ENCODE measurements at regions not wholly inside any gene's neighbourhood (a gene's known extent, or its start where the extent isn't known, plus 50 kb on each side); places are given as distances from the start of the nearest gene placed in this dataset.

DNA sequence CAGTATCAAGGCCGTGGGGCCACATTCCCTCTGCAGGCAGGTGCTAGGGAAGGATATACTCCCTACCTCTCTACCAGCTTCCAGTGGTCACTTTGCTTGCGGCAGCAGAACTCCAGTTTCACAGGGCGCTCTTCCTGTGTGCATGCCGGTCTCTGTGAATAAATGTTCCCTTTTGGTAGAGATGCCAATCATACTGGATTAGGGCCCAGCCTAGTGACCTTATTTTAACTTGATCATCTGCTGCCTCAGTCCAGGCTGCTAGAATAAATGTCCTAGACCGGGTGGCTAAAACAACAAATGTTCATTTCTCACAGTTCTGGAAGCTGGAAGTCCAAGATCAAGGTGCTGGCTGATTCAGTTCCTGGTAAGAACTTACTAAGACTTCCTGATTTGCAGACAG is 198.8 kb upstream of the TMEM132C start:
- no peaks in the 10 kb centered on the region for H3K79me2 ChIP-seq (ENCODE audit: insufficient read depth, low read length)
- H3K4me3 ChIP-seq (ENCODE audit: low read depth, low read length, poor library complexity, severe bottlenecking), result no peak overlapping the region
- H3K9me2 ChIP-seq (ENCODE audit: low read depth, low read length), result no peaks in the 10 kb centered on the region
- no peaks in the 10 kb centered on the region for H3K4me1 ChIP-seq (ENCODE audit: insufficient read depth, low read length, severe bottlenecking)
- H3K36me3 ChIP-seq (ENCODE audit: insufficient read depth, low read length), result no peaks in the 10 kb centered on the region
- H2AFZ ChIP-seq (ENCODE audit: low read length), result no peak overlapping the region
- H3K4me2 ChIP-seq (ENCODE audit: low read length), result no peak overlapping the region
- H3K9ac ChIP-seq (ENCODE audit: low read length), result no peak overlapping the region
- H3K27me3 ChIP-seq (ENCODE audit: insufficient read depth, low read length), result no peaks in the 10 kb centered on the region
- H3K9me3 ChIP-seq (ENCODE audit: low read length), result no peaks in the 10 kb centered on the region
- no peaks in the 10 kb centered on the region for H3F3A ChIP-seq (ENCODE audit: insufficient read depth, low read length)
- no peaks in the 10 kb centered on the region for H4K20me1 ChIP-seq (ENCODE audit: insufficient read depth, low read length)
- no peak overlapping the region for H3K27ac ChIP-seq (ENCODE audit: low read depth, low read length, poor library complexity, severe bottlenecking)
- TF ChIP-seq CTCF (IDR thresholded peaks at IDR 0.05; ENCODE audit: low read length) (no peak), EZH2 (IDR thresholded peaks at IDR 0.05; ENCODE audit: borderline replicate concordance, low read length) (no peak)

- H3K27ac ChIP-seq (ENCODE audit: low read depth, low read length, poor library complexity, severe bottlenecking), result no peak overlapping the region
- TF ChIP-seq CTCF (IDR thresholded peaks at IDR 0.05; ENCODE audit: low read length) (peak; percentile 83), EZH2 (IDR thresholded peaks at IDR 0.05; ENCODE audit: borderline replicate concordance, low read length) (no peak)
- H2AFZ ChIP-seq (ENCODE audit: low read length), result no peak overlapping the region
- no peaks in the 10 kb centered on the region for H3F3A ChIP-seq (ENCODE audit: insufficient read depth, low read length)
- H3K9me2 ChIP-seq (ENCODE audit: low read depth, low read length), result no peaks in the 10 kb centered on the region
- H3K9ac ChIP-seq (ENCODE audit: low read length), result no peak overlapping the region
- no peaks in the 10 kb centered on the region for H3K4me1 ChIP-seq (ENCODE audit: insufficient read depth, low read length, severe bottlenecking)
- no peak overlapping the region for H3K4me3 ChIP-seq (ENCODE audit: low read depth, low read length, poor library complexity, severe bottlenecking)
- H3K9me3 ChIP-seq (ENCODE audit: low read length), result no peaks in the 10 kb centered on the region
- H3K4me2 ChIP-seq (ENCODE audit: low read length), result no peak overlapping the region
- H3K79me2 ChIP-seq (ENCODE audit: insufficient read depth, low read length), result no peaks in the 10 kb centered on the region
- H4K20me1 ChIP-seq (ENCODE audit: insufficient read depth, low read length), result no peaks in the 10 kb centered on the region
- H3K27me3 ChIP-seq (ENCODE audit: insufficient read depth, low read length), result no peaks in the 10 kb centered on the region
- H3K36me3 ChIP-seq (ENCODE audit: insufficient read depth, low read length), result no peaks in the 10 kb centered on the region
Observed at GRCh38 chr12:128069359-128069997, 197.5 kb upstream of the TMEM132C start.

GRCh38 chr12:128073937-128074336 is 193.0 kb upstream of the TMEM132C start:
- H3K79me2 ChIP-seq (ENCODE audit: insufficient read depth, low read length), result no peaks in the 10 kb centered on the region
- no peaks in the 10 kb centered on the region for H4K20me1 ChIP-seq (ENCODE audit: insufficient read depth, low read length)
- H3K27ac ChIP-seq (ENCODE audit: low read depth, low read length, poor library complexity, severe bottlenecking), result no peak overlapping the region
- no peaks in the 10 kb centered on the region for H3K9me3 ChIP-seq (ENCODE audit: low read length)
- H3K9ac ChIP-seq (ENCODE audit: low read length), result no peak overlapping the region
- H3K4me2 ChIP-seq (ENCODE audit: low read length), result no peak overlapping the region
- no peak overlapping the region for H3K4me3 ChIP-seq (ENCODE audit: low read depth, low read length, poor library complexity, severe bottlenecking)
- TF ChIP-seq EZH2 (IDR thresholded peaks at IDR 0.05; ENCODE audit: borderline replicate concordance, low read length), result no peak
- TF ChIP-seq CTCF (IDR thresholded peaks at IDR 0.05; ENCODE audit: low read length), result no peak
- no peaks in the 10 kb centered on the region for H3K9me2 ChIP-seq (ENCODE audit: low read depth, low read length)
- no peaks in the 10 kb centered on the region for H3K36me3 ChIP-seq (ENCODE audit: insufficient read depth, low read length)
- H3K4me1 ChIP-seq (ENCODE audit: insufficient read depth, low read length, severe bottlenecking), result no peaks in the 10 kb centered on the region
- H3K27me3 ChIP-seq (ENCODE audit: insufficient read depth, low read length), result no peaks in the 10 kb centered on the region
- no peak overlapping the region for H2AFZ ChIP-seq (ENCODE audit: low read length)
- no peaks in the 10 kb centered on the region for H3F3A ChIP-seq (ENCODE audit: insufficient read depth, low read length)
